ENCODE measurements at regions not wholly inside any gene's neighbourhood (a gene's known extent, or its start where the extent isn't known, plus 50 kb on each side); places are given as distances from the start of the nearest gene placed in this dataset.
"Not testable (repeated sequence)": the region's sequence is repeated elsewhere in the genome, so short reads cannot be mapped to it uniquely, and the experiment has no call there.

DNA sequence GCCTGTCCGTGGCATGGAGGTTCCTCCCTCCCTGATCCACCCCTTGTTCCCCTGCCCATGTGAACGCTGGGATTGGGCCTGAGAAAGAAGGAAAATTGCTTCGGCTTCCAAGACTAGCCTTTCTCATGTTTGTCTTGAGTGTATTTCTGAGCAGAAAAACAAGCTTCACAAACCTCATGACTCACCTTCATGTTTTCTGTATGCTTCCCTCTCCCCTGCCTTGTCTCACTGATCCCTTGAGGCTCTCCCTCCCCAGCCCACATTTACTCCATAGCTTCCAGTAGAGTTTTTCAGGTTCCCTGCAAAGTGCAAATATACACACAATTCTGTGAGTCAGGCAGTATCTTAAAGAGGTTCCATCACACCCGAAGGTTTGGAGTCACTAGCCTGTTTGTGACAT lies 572.4 kb downstream of the UQCRFS1 start:
- DNase-seq (ENCODE audit: extremely low read depth, low read depth): no peak

DNA sequence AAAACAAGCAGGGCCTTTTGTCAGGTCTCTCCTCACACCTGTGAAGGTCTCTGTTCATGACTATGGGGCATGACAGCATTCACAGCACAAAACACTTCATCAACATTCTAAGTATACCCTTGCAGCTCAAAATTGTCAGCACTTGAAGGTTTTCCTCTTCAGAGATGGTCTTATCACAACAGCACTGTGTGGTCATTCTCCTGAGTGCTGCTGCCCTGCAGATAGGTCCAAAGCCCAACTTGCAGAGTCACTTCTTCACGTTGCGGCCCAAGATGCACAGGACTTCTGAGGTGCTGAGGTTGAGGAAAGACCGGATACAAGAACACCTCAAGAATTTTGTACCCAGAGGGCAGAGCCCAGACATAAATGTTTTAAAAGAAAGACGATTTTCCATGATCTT lies 574.5 kb downstream of the UQCRFS1 start:
- no peak for DNase-seq (ENCODE audit: extremely low read depth, low read depth)

DNA sequence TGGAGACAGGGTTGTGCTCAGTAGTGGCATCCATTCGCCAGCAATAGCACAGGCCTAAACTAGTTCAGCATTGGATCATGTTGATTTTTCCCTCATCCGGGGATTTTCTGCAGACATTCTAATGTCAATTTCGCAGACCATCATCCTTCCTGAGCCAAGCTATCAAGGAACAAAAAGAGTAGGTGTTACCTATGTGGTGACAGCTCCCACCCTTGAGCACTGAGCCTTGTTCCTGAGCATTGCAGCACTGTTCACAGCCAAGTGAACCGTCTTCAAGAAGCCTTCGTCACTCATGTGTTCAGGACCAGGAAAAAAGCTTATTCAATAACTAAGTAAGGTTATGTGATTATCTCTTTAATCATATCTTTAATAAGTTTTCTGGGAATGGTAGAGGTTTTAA lies 576.2 kb downstream of the UQCRFS1 start:
- DNase-seq (ENCODE audit: extremely low read depth, low read depth): no peak

DNA sequence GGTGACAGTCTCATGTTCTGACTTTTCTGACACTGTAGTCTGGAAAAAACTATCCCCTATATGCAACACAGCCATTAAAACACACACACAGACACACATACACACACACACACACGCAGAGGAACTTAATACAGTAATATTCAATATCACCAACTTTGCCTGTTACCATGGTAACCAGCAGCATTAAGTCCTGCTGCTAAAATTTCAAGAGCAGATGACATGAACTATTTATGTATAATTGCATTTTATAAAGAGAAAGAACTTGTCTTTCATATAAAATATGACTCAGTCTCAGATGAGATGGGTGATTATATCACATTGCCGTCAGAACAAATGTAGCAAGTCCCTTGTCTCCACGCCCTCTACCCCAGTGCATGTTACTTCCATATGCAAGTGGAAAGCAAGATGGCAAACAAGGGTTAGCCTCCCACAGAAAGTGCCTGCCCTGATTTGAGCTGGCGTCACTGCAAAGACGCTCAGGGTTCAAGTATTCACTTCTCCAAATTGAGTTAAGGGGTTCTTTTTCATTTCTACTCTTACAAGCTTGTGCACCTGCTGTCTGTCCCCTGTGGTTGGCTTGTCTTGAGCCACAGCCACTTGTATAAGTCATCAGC lies 576.8 kb downstream of the UQCRFS1 start:
- no peak for DNase-seq (ENCODE audit: extremely low read depth, low read depth)

DNA sequence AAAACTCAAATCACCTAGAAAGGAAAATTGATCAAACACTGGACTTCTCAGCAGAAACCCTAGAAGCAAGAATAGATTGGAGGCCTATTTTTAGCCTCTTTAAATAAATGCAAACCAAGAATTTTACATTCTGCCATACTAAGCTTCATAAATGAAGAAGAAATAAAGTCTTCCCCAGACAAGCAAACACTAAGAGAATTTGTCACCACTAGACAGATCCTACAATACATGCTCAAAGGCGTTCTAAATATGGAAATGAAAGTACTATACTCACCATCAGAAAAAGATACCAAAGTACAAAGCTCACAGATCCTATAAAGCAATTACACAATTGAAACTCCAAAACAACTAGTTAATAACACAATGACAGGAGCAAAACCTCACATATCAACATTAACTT lies 578.1 kb downstream of the UQCRFS1 start:
- DNase-seq (ENCODE audit: extremely low read depth, low read depth): no peak

DNA sequence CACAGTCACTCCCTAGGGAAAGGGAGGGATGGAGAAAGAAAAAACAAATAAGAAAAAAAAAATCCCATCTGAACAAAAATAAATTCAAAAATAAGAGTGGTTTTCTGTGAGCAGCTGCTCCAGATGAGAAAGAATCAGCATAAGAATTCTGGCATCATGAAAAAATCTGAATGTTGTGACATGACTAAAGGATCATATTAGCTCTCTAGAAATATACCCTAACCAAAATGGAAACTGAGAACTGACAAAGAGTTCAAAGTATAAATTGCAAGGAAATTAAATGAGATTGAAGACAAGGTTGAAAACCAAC lies 579.0 kb downstream of the UQCRFS1 start:
- DNase-seq (ENCODE audit: extremely low read depth, low read depth): no peak

DNA sequence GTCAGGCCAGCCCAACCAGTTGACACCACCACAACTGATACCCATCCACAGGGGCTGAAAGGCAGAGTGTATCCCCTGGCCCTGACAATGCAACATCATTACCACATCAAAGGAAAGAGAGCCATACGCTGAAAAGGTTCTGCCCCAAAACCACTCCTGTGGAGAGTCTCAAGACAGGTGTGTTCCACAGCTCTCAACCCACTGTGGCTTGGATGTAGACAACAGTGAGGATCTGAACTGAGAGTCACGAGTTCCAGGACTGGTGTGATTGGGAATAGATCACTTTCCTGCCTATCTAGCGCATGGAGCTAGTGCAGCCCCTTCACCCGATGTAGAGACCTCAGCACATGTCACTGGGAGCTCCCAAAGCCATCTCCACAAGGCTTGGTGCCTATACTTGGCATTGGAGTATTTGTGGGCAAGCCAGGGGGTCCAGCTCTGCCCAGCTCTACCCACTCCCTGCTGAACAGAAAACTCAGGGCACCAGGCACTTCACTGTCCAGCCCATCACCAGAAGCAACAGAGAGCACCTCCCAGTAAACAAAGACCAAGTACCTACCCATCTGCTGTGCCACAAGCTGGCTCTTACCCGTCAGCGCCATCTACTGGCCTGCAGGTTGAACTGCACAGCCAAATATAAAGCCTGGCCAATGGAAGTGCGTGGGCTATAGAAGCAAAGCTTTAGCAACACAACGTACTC lies 579.5 kb downstream of the UQCRFS1 start:
- DNase-seq (ENCODE audit: extremely low read depth, low read depth): no peak

DNA sequence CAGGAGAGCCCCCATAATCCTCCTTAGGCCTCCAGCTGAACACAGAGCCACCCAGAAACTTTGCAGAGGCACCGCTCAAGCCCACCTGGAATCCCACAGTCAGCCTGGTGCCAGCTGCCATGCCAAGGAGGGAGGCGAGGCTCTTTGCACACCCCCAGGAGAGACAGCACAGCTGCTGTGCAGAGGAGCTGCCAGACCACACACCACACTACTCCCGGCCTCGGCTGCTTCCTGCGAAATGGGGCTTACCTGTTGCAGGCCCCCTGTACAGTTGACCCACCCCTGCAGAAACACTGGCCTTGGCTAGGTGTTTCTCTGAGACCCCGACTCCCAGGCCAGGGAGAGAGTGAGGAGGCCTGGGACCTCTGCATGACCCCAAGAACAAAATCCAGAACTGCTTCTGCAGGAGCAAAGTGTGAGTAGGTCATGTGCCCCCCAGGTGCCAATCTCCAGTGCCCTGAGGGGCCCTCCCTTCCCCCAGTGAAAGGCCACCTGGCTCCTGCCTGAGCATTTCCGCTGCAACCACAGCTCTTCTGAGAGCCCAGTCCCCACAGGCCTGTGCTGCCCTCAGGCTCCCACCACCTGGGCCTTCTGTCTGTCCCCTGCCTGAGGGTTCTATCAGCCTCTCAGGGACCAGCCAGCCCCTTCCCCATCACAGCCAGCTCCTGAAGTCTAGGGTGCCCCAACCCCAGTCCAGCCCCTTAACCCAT lies 580.4 kb downstream of the UQCRFS1 start:
- no peak for DNase-seq (ENCODE audit: extremely low read depth, low read depth)

DNA sequence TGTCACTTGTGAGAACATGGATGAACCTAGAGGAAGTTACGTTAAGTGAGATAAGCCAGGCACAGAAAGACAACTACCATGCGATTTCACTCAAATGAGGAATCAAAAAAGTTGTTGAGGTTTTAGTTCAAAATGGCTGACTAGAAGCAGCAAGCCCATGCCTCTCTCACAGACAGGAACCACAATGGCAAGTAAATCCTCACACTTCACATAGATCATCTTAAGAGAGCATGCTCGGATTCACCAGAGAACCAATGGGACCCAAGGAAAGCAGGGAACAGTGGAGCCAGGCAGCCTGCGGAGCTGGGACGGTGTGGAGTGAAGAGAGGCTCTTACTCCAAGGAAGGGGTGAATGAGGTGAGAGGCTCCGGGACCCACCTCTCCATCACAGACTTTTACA lies 581.0 kb downstream of the UQCRFS1 start:
- no peak for DNase-seq (ENCODE audit: extremely low read depth, low read depth)

DNA sequence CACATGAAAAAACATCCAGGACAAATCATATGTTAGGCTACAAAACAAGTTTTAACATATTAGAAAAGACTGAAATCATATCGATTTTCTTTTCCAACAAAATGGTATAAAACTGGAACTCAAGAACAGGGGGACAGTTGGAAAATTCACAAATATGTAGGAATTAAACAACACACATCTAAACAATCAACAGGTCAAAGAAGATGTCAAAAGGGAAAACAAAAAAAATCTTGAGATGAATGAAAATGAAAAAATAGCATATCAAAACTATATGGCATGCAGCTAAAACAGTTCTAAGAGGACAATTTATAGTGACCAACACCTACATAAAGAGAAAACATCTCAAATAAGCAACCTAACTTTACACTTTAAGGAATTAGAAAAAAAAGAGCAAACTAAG lies 585.3 kb downstream of the UQCRFS1 start:
- DNase-seq (ENCODE audit: extremely low read depth, low read depth): no peak

DNA sequence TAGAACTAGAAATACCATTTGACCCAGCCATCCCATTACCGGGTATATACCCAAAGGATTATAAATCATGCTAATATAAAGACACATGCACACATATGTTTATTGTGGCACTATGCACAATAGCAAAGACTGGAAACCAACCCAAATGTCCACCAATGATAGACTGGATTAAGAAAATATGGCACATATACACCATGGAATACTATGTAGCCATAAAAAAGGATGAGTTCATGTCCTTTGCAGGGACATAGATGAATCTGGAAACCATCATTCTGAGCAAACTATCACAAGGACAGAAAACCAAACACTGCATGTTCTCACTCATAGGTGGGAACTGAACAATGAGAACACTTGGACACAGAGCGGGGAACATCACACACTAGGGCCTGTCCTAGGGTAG lies 586.5 kb downstream of the UQCRFS1 start:
- not testable (repeated sequence) for DNase-seq (ENCODE audit: extremely low read depth, low read depth)

DNA sequence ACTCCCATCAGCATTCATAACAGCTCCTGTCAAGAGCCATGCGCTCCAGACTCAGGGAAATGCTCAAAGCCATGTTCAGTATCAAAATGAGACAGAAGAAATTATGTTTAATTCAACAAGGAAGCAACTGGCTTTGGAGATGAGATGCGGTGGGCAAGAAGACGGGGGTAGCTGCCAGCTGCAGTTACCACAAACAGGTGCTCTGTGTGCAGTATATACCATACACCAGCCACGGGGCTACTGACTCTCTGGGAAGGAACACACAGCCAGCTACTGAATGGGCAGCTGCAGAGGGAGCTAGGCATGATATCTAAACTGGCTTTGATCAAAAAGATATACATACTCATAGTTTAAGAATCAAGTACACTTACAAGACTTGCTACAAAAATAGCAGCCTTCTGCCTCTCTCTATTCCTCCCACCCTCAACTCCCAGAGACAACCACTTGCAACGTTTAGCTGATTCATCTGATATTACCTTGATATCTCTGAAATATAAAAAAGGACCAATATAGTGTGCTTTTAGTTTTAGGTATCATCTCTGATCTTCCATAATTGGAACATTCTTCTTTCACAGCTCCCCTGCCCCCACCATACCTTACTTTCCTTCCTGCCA lies 593.0 kb downstream of the UQCRFS1 start:
- DNase-seq (ENCODE audit: extremely low read depth, low read depth): no peak

DNA sequence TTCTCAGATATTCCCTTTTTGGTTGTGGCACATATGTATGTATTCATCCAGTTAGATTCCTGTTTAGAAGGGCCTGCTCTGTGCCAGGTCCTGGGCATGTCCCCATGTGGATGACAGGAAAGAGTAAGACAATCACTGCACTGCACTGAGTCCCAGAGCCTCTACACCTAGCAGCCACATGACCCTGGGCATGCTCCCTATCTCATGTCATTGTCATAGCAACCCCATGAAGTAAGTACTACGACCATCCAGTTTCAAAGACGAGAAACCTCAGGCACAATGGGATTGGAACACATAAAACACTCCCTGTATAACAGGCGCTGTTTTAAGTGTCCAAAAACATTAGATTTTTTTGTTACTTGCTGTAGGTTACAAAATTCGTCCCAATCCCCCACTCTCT lies 594.4 kb downstream of the UQCRFS1 start:
- no peak for DNase-seq (ENCODE audit: extremely low read depth, low read depth)

DNA sequence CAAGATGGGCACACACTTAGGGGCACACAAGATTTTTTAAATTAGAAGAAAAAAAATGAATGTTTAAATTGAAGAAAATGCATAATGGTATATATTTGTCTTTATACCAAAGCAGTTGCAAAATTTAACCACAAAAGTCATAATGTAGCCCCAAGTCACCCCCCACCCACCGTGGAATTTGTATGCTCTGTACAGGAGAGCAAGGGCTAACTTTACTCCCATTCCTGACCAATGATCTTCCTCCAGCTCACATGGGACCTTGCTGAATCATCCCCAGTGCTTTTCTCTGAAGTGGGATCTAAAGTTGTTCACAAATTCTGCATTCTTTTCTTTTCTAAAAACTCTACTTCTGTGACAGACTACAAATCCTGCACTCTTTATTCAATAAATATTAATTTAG lies 597.0 kb downstream of the UQCRFS1 start:
- DNase-seq (ENCODE audit: extremely low read depth, low read depth): no peak

DNA sequence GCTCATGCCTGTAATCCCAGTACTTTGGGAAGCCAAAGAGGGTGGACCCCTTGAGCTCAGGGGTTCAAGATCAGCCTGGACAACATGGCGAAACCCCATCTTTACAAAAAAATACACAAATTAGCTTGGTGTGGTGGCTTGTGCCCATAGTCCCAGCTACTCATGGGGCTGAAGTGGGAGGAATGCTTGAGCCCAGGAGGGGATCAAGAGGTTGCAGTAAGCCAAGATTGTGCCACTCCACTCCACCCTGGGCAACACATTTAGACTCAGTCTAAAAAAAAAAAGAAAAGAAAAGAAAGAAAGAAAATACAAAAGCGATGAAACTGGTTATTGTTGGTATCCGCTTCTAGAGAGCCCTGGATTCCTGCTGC lies 597.4 kb downstream of the UQCRFS1 start:
- DNase-seq (ENCODE audit: extremely low read depth, low read depth): no peak

DNA sequence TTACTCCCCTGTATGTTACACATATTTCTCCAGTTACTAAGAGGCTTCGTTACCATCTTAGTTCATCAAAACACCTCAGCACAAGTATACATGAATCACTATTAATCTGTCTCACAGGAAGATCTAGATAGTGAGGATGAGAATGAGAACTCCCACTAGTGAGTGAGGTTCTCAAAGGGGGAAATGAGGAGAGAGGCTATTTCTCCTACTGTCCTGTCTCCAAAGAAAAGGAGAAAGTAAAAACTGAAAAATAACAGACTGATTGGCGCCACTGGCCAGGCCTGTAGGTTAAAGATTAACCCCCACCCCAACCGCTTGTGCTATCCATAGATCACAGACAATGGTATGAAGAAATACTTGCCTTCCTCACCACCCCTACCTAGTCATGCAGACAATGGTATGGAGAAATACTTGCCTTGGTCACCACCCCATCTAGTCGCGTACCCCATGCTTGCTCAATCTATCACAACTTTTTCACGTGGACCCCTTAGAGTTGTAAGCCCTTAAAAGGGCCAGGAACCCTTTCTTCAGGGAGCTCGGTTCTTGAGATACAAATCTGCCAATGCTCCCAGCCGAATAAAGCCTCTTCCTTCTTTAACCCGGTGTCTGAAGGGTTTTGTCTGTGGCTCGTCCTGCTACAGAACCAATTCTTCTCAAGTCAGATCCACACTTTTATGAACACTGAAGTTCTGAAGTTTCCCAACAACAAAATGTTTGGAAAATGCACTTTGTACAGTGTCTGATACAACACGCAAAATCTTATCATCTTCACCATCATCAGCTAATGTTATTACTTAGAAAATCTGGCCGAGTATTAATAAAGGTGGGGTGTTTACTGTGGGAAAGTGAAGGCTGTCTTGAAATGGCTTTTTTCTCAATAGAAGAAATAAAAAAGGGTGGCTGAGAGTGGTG lies 598.1 kb downstream of the UQCRFS1 start:
- DNase-seq (ENCODE audit: extremely low read depth, low read depth): no peak

DNA sequence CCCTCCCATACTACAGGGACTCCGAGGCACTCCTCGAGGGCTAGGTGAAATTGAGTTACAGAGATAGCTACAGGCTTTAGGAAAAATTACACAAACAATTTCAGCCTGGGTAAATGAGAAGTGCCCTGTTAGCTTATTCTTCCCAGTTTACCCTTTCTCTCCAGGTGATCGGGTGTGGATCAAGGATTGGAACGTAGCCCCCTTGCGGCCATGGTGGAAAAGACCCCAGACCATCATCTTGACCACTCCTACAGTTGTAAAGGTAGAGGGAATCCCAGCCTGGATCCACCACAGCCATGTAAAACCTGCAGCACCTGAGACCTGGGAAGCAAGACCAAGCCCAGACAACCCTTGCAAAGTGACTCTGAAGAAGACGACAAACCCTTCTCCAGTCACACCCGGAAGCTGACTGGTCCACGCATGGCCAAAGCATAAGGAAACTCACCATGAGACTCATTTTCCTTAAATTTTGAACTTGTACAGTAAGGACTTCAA lies 600.6 kb downstream of the UQCRFS1 start:
- no peak for DNase-seq (ENCODE audit: extremely low read depth, low read depth)

DNA sequence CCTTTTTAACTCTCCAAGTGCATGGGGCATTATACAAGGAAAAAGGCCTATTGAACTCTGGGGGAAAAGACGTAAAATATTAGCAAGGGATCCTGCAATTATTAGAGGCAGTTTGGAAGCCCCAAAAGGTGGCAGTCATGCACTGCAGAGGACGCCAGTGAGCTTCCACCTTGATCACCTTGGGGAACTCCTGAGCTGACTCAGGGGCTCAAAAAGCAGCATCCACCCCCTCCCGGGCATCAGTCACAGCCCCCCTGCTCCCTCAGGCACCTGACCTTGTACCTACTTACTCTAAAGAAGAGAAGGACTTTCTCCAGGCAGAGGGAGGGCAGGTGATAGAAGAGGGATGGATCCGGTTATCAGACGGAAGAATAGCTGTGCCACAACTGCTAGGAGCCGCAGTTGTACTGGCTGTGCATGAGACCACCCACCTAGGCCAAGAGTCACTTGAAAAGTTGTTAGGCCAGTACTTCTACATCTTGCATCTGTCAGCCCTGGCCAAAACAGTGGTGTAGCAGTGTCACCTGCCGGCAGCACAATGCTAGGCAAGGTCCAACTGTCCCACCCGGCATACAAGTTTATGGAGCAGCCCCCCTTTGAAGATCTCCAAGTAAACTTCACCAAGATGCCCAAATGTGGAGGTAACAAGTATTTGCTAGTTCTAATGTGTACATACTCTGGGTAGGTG lies 601.6 kb downstream of the UQCRFS1 start:
- not testable (repeated sequence) for DNase-seq (ENCODE audit: extremely low read depth, low read depth)

DNA sequence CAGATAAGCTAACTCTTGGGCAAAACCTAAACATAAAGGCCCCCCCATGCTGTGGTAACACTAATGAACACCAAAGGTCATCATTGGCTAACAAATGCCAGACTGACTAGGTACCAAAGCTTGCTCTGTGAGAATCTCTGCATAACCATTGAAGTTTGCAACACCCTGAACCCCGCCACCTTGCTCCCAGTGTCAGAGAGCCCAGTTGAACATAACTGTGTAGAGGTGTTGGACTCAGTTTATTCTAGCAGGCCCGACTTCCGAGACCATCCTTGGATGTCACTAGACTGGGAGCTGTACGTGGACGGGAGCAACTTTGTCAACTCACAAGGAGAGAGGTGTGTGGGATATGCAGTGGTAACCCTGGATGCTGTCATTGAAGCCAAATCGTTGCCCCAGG lies 602.2 kb downstream of the UQCRFS1 start:
- DNase-seq (ENCODE audit: extremely low read depth, low read depth): no peak

DNA sequence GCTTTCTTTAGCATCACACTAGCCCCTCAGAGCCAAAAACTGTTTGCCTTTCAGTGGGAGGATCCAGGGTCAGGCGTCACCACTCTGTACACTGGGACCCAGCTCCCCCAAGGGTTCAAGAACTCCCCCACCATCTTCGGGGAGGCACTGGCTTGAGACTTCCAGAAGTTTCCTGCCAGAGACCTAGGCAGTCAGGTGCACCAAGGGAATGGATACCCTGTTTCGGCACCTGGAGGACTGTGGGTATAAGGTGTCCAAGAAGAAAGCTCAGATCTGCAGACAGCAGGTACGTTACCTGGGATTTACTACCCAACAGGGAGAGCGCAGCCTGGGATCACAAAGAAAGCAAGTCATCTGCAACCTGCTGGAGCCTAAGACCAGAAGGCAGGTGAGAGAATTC lies 603.0 kb downstream of the UQCRFS1 start:
- no peak for DNase-seq (ENCODE audit: extremely low read depth, low read depth)
